CD4-positive, alpha-beta T cell treated with Interferon alpha-2 for 1 hour (primary cell): ENCODE measurements at regions not wholly inside any gene's neighbourhood (a gene's known extent, or its start where the extent isn't known, plus 50 kb on each side); places are given as distances from the start of the nearest gene placed in this dataset.
A peak's percentile ranks its signal among the peaks of the same experiment; 100 is the strongest.

Source experiments
- DNase-seq, 2 donors: peaks; one replicate each; pipeline ENCODE4 v3.0.0-alpha.2; 2020 to 2022

GRCh38 chrX:39904816-39905537 lies 192.8 kb downstream of the BCOR start:
- DNase-seq, result no peak

GRCh38 chrX:39905538-39905891 lies 192.2 kb downstream of the BCOR start:
- DNase-seq, result no peak

GRCh38 chrX:39905946-39906345 lies 191.8 kb downstream of the BCOR start:
- no peak for DNase-seq

- peak in 1 of 2 donors; percentile 26 for DNase-seq
These were observed 189.6 kb downstream of the BCOR start for GRCh38 chrX:39907964-39908661.

GRCh38 chrX:39909996-39910395 lies 187.8 kb downstream of the BCOR start:
- no peak for DNase-seq

- no peak for DNase-seq
These were observed 187.1 kb downstream of the BCOR start for GRCh38 chrX:39910651-39911050.

GRCh38 chrX:39911278-39911897 lies 186.4 kb downstream of the BCOR start:
- DNase-seq, result no peak

GRCh38 chrX:39912126-39912525 lies 185.6 kb downstream of the BCOR start:
- DNase-seq, result no peak

- DNase-seq, result no peak
These were observed 182.7 kb downstream of the BCOR start for GRCh38 chrX:39915081-39915480.

- no peak for DNase-seq
These were observed 182.2 kb downstream of the BCOR start for GRCh38 chrX:39915596-39915995.

GRCh38 chrX:39921838-39922237 lies 175.9 kb downstream of the BCOR start:
- DNase-seq, result no peak

- no peak for DNase-seq
These were observed 175.3 kb downstream of the BCOR start for GRCh38 chrX:39922488-39922887.

- DNase-seq, result no peak
These were observed 174.8 kb downstream of the BCOR start for GRCh38 chrX:39922926-39923325.

- no peak for DNase-seq
These were observed 170.4 kb downstream of the BCOR start for GRCh38 chrX:39927380-39927779.

GRCh38 chrX:39928704-39929378 lies 168.9 kb downstream of the BCOR start:
- DNase-seq, result no peak

- no peak for DNase-seq
These were observed 168.3 kb downstream of the BCOR start for GRCh38 chrX:39929379-39930025.

- no peak for DNase-seq
These were observed 166.8 kb downstream of the BCOR start for GRCh38 chrX:39930786-39931528.

GRCh38 chrX:39931529-39932282 lies 166.1 kb downstream of the BCOR start:
- DNase-seq, result no peak

- DNase-seq, result no peak
These were observed 162.2 kb downstream of the BCOR start for GRCh38 chrX:39935411-39936064.

- peak; percentile 2 to 52 for DNase-seq
These were observed 160.6 kb downstream of the BCOR start for GRCh38 chrX:39936886-39937770.
